A204.1 (cell line): ENCODE measurements at regions not wholly inside any gene's neighbourhood (a gene's known extent, or its start where the extent isn't known, plus 50 kb on each side); places are given as distances from the start of the nearest gene placed in this dataset.
"Not testable (repeated sequence)": the region's sequence is repeated elsewhere in the genome, so short reads cannot be mapped to it uniquely, and the experiment has no call there.

Source experiments
- FAIRE-seq: peaks from 2 replicates; lab custom pipeline; 2012; peaks lifted over from hg19 to GRCh38; lab: Jason Lieb, UNC

DNA sequence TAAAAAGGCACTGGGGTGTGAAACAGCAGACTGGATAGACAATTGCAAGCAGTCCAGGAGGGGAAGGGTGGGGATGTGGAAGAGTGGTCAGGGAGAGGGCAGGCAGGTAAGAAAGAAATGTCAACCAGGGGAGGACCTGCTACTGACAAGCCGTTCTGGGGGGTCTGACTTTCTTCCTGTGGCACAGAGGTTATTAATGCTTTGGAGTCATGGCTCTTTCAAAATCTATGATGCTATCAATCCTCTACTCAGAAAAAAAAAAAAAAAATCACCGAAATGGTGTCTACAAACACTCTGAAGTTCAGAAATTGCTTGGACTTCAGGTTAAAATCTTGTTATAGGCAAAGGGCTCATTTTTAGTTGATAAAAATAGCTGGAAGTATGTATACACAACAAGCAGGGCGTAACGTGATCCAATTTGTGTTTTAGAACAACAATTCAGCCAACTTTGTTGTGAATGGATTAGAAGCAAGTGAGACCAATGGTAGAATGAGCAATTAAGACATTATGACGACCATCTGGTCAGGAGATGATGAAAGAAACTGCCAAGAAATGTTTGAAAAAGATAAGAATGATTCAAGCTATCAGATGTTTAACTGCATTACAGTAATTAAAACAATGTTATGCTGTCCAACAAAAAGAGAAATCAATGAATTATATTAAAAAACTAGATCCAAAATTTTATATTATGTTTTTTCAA is 255.2 kb downstream of the DEPDC1B start:
- FAIRE-seq = no peak

DNA sequence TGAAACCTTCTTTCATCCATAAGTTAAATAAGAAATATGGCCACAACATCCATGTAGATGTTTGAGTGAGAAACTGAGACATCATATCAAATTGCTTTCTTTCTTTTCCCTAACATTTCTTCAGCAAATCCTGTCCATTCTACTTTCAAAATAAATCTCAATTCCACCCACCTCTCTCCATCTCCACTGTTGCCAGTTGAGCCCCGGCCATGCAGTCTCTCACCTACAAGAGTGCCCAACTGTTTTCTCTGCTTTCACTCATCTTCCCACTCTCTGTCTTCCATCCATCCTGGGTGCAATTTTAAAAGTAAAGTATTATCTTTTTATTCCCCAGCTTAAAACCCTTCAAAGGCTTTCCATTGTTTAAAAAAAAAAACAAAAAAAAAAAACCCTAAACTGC is 260.4 kb downstream of the DEPDC1B start:
- FAIRE-seq = no peak

DNA sequence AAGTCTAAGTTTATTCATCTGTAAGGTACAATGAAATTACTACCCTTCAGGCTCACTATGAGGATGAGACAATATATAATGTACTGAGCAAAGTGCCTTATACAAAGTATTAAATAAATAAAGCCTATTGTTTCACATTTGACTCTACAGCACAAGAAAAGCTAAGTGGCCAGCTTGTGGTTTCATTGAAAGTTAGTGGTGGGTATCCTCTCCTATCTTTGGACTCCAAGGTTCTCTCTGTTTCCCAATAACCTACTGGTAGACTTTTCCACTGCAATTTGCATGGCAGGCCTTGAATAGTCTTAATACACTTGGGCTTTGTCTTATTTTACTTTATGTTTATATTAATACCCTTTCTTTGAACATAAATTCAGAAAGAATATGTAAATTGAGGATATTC is 262.7 kb downstream of the DEPDC1B start:
- no peak for FAIRE-seq

DNA sequence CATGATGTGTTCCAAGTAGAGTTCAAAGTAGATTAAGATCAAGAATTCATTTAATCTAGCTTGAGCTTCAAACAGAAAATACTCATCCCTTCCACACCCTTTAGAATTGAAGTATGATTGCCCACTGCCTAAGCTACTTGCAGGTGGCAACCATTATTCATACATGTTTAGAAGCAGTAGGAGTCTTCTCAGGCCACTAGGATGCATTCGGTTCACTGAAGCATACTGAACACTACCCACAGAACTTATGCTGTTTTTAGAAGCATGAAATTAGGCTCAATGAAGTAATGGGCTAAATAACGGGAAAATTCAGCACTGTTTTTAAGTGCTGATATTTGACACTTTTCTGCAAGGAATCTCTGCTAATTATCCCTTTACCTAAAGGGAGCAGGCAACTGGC is 263.4 kb downstream of the DEPDC1B start:
- no peak for FAIRE-seq

- no peak for FAIRE-seq
Measured at GRCh38 chr5:60435808-60436207, 264.2 kb downstream of the DEPDC1B start.

DNA sequence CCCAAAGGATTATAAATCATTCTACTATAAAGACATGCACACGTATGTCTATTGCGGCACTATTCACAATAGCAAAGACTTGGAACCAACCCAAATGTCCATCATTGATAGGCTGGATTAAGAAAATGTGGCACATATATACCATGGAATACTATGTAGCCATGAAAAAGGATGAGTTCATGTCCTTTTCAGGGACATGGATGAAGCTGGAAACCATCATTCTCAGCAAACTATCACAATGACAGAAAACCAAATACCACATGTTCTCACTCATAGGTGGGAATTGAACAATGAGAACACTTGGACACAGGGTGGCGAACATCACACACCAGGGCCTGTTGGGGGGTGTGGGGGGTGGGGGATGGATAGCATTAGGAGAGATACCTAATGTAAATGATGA is 273.8 kb downstream of the DEPDC1B start:
- not testable (repeated sequence) for FAIRE-seq

- not testable (repeated sequence) for FAIRE-seq
Measured at GRCh38 chr5:60420773-60421172, 279.2 kb downstream of the DEPDC1B start.

DNA sequence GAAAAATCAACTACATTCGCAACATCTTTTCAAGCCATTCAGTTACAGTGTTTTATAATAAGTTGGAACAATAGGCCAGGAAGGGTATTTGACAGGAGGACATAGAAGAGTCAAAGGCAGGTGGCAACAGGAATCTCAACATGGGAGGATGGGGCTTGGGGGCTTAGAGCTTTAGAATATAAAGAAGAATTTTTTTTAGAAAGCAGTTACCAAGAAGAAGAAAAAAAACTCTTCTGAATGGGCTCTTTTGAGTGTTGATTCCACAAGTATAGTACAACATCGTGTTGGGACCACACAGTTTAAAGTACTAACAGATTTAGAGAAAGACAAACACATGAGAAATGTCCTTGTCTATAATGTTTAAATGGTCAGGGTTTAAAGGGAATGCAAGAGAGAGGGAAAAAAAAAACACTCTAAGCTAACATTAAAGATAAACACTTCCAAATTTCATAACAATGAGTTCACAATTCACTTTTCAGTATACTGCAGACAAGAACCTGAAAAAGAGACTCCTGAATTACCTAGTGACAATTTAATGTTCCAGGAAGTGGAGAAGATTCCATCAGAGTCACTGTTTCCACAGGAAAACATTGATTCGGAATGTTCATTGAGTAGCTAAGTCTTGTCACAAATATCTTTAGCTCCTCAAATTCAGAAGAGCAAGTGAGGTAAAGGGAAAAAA is 282.3 kb downstream of the DEPDC1B start:
- FAIRE-seq = no peak

DNA sequence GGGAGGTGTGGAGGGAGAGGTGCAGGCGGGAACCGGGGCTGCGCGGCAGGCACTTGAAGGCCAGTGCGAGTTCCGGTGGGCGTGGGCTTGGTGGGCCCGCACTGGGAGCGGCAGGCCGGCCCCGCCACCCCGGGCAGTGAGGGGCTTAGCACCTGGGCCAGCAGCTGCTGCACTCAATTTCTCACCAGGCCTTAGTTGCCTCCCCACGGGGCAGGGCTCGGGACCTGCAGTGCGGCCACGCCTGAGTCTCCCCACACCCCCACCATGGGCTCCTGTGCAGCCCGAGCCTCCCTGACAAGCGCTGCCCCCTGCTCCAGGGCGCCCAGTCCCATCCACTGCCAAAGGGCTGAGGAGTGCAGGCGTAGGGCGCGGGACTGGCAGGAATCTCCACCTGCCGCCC is 284.5 kb downstream of the DEPDC1B start:
- no peak for FAIRE-seq

DNA sequence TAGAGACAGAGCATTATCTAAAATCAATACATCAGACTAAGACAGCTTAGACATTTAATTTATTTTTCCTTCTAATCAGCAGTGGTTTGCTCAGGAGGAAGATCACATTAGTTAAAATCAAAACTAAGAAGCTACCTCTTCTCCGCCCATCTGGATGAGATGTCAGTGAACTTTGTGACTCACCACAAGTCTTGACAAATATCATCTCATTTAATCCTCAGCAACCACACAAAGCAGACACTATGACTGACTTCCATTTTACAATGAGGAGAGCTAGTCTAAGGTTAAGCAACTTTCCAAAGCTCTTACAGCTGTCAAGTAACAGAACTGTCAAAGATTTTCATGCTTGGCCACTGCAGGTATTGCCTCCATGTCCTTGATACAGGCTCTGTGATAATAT is 289.5 kb downstream of the DEPDC1B start:
- no peak for FAIRE-seq

DNA sequence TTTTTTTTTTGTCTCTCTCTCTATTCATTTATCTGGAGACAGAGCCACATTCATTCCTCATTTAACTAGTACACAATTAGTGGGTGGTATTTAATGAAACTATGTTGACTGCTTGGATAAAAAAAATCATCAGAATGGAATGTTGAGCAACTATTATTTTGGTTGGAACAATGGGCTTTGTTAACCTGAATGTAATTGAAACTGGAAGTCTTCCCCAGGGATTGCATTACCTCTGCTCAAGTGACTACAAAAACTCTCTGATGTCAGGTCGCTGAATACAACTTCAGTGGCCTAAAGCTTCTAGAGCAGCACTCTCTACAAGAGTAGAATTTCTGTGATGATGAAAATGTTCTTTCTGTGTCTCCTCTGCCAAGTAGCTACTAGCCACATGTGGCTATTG is 295.8 kb downstream of the DEPDC1B start:
- no peak for FAIRE-seq

DNA sequence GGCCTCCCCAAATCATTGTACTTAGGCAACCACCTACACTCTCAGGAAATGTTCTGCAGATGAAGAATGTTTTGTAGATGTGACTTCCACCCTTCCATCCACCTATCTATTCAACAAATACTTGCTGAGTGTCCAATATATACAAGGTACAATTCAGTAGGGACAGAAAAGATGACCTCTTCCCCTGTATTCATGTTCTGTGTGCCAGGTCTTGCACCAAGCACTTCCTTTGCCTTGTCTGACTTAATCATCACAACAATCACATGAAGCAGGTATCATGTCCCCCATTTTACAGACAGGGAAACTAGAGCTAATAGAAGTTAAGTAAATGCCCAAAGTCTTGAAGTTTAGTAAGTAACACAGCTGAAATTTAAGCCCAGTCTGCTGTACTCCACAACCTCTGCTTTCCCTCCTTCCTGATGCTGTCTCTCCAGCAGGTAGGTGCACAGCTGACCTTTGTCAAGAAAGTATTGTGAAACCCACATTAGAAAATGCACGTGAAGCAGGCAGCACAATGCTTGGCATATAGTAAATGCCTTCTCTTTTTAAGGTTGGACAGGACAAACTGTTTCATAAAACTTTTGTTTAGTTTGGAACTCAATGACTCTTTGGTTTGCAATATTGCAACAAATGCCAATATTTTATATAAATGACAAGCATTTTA is 296.5 kb downstream of the DEPDC1B start:
- FAIRE-seq = no peak

GRCh38 chr5:60402161-60402785 is 297.7 kb downstream of the DEPDC1B start:
- FAIRE-seq = no peak

GRCh38 chr5:60401526-60401925 is 298.4 kb downstream of the DEPDC1B start:
- FAIRE-seq = no peak

- no peak for FAIRE-seq
Measured at GRCh38 chr5:60399507-60399906, 300.5 kb downstream of the DEPDC1B start.

GRCh38 chr5:60395712-60396329 is 304.1 kb downstream of the DEPDC1B start:
- FAIRE-seq = no peak

- FAIRE-seq = peak; percentile 97
Measured at GRCh38 chr5:60387051-60387440, 312.9 kb downstream of the DEPDC1B start.

DNA sequence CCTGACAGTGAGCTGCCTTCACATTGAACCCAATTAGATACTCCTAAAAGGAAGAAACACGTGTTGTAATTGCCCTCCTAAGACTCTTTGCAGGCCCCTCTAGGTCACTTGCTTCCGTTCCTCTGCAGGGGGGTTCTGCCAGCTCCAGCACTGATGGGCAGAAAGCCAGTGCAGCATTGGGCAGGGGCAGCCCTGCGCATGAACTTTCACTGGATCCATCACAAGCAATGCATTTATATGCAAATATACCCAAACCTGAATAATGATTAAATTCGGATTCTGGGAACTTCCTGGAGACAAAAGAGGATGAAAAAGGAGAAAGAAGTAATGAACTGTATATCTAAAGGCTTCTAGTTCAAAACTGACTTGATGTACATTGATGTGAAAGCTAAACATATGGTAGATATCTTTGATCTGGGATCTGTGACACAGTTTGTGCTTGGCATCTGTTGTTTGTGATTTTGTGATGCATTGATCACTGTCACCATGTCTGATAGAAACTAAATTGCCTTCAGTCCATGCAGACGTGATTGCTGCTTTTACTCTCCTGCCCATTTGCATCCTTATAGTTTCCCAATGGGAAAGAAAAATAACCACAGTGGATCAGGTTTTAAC is 313.4 kb downstream of the DEPDC1B start:
- FAIRE-seq = no peak

DNA sequence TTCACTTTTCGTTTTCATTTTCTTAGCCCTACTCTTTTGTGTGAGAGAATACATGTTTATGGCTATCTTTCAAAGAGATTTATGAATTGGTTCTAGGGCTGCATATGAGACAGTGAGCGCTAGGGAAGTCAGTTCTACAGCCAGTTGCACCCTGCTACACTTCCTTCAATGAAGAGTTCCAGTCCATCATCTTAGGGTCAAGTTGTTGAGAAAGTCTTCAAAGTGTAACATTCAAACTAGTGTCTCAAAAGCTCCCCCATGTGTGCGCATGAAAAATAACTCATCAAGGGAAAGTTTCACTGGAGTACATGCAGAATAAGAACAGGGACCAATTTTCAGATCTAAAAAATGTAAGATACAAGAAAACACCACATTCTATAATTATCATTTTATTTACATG is 317.2 kb downstream of the DEPDC1B start:
- peak; percentile 99 for FAIRE-seq

GRCh38 chr5:60379907-60380306 is 320.1 kb downstream of the DEPDC1B start:
- no peak for FAIRE-seq

GRCh38 chr5:60377826-60378225 is 322.1 kb downstream of the DEPDC1B start:
- FAIRE-seq = peak; percentile 99

DNA sequence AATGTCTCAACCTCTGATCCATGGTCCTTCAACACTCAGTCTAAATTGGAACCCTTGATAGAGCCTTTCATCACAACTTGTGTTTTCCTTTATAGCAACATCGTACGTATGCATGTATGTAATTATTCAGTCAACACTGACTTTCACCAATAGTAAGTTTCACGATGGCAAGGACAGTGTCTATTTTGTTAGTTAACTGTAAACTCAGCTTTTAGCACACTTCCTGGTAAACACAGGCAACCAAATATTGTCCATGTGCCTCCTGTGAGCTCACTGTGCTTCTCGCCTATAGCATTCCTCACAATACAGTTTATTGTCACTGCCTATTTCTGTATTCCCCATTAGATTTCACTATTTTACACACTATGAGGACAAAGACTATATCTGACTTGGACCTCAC is 323.1 kb downstream of the DEPDC1B start:
- no peak for FAIRE-seq
